WTC11 (cell line): ENCODE measurements at regions not wholly inside any gene's neighbourhood (a gene's known extent, or its start where the extent isn't known, plus 50 kb on each side); places are given as distances from the start of the nearest gene placed in this dataset.

Experiments
- CREM ChIP-seq: sonication (generic); formaldehyde crosslinking; IDR thresholded peaks from 2 replicates; pipeline ENCODE4 v1.8.1; 2022; ENCODE audit warnings: mild to moderate bottlenecking, missing genetic modification reagents, moderate library complexity
- CTCF ChIP-seq: fragments of 200-600 bp; IDR thresholded peaks from 2 replicates; pipeline ENCODE4 v1.8.0; 2022; ENCODE audit warnings: antibody characterized with exemption
- EMX1 ChIP-seq: fragments of 250-450 bp; sonication (Bioruptor Pico); IDR thresholded peaks from 2 replicates; pipeline ENCODE4 v1.8.0; 2021; ENCODE audit warnings: mild to moderate bottlenecking
- MAX ChIP-seq: sonication (generic); formaldehyde crosslinking; IDR thresholded peaks from 2 replicates; pipeline ENCODE4 v1.8.0; 2022; ENCODE audit warnings: mild to moderate bottlenecking, missing genetic modification reagents
- SMAD4 ChIP-seq: sonication (generic); formaldehyde crosslinking; IDR thresholded peaks from 2 replicates; pipeline ENCODE4 v1.8.0; 2022; ENCODE audit warnings: mild to moderate bottlenecking, missing genetic modification reagents
- ZNF232 ChIP-seq: sonication (generic); formaldehyde crosslinking; IDR thresholded peaks from 2 replicates; pipeline ENCODE4 v1.8.0; 2022; ENCODE audit warnings: mild to moderate bottlenecking, missing genetic modification reagents
- ZNF317 ChIP-seq: sonication (generic); formaldehyde crosslinking; IDR thresholded peaks from 2 replicates; pipeline ENCODE4 v1.8.1; 2023; ENCODE audit warnings: low read depth, mild to moderate bottlenecking, moderate library complexity, missing genetic modification reagents, borderline replicate concordance
- TF ChIP-seq, protein P1 (sequence below): sonication (generic); formaldehyde crosslinking; IDR thresholded peaks from 2 replicates; pipeline ENCODE4 v1.8.0; 2022; ENCODE audit warnings: mild to moderate bottlenecking, missing genetic modification reagents

DNA sequence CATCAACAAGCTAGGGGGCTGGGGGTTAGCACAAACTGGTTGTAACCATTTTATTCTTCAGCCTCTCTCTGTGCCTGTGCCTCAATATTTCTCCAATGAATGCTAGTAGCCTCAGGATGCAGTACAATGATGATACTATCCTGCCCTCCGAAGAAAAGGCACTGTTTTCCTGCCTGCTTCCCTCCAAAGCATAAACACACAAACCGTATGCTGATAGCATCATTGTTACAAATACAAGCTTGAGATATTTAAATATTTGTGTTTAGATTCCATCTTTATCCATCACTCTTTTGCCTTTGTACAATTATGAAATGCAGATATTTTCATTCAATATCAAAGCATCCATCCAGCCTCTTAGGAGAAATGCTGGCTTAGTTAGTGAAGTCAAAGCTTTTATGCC is 404.8 kb downstream of the DUSP10 start:
- no peak for TF ChIP-seq EMX1 (CRISPR knock-in tag)
- TF ChIP-seq CTCF, result no peak
- no peak for TF ChIP-seq ZNF232
- TF ChIP-seq, protein P1, sequence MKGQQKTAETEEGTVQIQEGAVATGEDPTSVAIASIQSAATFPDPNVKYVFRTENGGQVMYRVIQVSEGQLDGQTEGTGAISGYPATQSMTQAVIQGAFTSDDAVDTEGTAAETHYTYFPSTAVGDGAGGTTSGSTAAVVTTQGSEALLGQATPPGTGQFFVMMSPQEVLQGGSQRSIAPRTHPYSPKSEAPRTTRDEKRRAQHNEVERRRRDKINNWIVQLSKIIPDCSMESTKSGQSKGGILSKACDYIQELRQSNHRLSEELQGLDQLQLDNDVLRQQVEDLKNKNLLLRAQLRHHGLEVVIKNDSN (CRISPR knock-in tag), result no peak
- no peak for TF ChIP-seq MAX (CRISPR knock-in tag)
- no peak for TF ChIP-seq ZNF317 (CRISPR knock-in tag)
- no peak for TF ChIP-seq CREM (CRISPR knock-in tag)
- TF ChIP-seq SMAD4 (CRISPR knock-in tag), result no peak
